ENCODE measurements at regions not wholly inside any gene's neighbourhood (a gene's known extent, or its start where the extent isn't known, plus 50 kb on each side); places are given as distances from the start of the nearest gene placed in this dataset.

DNA sequence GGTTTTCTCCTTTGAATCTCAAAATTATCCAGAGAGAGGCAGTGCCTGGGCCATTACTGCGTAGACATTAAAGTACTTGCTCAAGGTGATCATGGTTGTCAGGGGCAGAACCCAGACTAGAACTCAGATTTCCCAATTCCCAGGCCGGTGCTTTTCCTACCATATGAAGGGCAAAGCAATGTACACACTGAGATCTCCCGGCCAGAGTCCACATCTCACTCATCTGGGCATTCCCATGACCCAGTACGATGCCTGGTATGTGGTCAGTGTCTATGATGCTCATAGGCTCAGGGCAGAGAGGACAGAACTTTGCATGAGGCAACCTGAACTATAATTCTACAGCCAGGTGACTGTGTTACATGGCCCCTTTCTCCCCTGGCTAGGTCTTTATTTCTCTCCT is 531.4 kb downstream of the TDRD15 start:
- no peaks in the 10 kb centered on the region for H3K9me3 ChIP-seq (ENCODE audit: control insufficient read depth in 2 of 2, low read length in 2 of 2)
- H3K9ac ChIP-seq (ENCODE audit: low read depth in 1 of 2, low read length in 2 of 2) = no peak overlapping the region
- H3K36me3 ChIP-seq (ENCODE audit: control insufficient read depth in 2 of 2, insufficient read depth in 2 of 2, low read length in 2 of 2) = no peaks in the 10 kb centered on the region
- H3K27me3 ChIP-seq (ENCODE audit: control insufficient read depth in 2 of 2, insufficient read depth in 2 of 2, low read length in 2 of 2) = no peaks in the 10 kb centered on the region
- no peaks in the 10 kb centered on the region for H3K4me1 ChIP-seq (ENCODE audit: control insufficient read depth in 2 of 2, insufficient read depth in 2 of 2, low read length in 2 of 2)
- no peak overlapping the region for H3K4me3 ChIP-seq (ENCODE audit: low read length in 2 of 2)
- H3K27ac ChIP-seq (ENCODE audit: low read depth in 2 of 2, low read length in 2 of 2) = no peak overlapping the region

DNA sequence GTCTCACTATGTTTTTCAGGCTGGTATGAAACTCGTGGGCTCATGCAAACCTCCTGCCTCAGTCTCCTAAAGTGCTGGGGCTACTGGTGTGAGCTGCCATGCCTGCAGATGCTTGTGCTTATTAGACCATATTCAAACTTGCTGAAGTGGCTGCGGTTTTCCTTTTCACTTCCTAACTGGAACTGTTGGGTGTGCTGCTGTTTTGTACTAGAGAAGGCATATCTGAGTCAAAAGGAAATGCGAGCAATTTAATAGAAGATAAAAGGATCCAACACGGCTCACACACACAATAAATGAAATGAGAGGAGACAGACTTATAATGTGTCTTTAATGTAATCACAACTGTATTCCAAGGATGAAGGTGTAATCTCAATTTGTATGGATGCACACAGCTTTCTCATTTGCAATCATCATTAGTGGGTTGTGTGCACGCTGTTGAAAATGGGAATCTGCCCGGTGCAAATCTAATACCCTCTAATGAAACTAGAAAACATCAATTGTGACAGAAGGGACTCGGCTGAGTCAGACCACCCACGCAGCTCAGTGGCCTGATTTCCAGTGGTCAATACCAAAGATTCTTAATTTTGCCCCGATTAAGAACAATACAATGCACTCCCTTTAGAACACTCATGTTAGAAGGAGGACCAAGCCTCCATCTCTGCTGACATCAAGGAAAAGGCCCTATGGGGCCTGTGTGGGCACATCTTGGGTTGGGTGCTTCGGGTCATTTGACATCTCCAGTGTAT is 532.7 kb downstream of the TDRD15 start:
- Histone ChIP-seq H3K27ac (ENCODE audit: low read depth in 2 of 2, low read length in 2 of 2) (no peak overlapping the region), H3K4me3 (ENCODE audit: low read length in 2 of 2) (no peak overlapping the region), H3K27me3 (ENCODE audit: control insufficient read depth in 2 of 2, insufficient read depth in 2 of 2, low read length in 2 of 2) (no peaks in the 10 kb centered on the region), H3K4me1 (ENCODE audit: control insufficient read depth in 2 of 2, insufficient read depth in 2 of 2, low read length in 2 of 2) (no peaks in the 10 kb centered on the region), H3K36me3 (ENCODE audit: control insufficient read depth in 2 of 2, insufficient read depth in 2 of 2, low read length in 2 of 2) (no peaks in the 10 kb centered on the region), H3K9ac (ENCODE audit: low read depth in 1 of 2, low read length in 2 of 2) (no peak overlapping the region), H3K9me3 (ENCODE audit: control insufficient read depth in 2 of 2, low read length in 2 of 2) (no peaks in the 10 kb centered on the region)

DNA sequence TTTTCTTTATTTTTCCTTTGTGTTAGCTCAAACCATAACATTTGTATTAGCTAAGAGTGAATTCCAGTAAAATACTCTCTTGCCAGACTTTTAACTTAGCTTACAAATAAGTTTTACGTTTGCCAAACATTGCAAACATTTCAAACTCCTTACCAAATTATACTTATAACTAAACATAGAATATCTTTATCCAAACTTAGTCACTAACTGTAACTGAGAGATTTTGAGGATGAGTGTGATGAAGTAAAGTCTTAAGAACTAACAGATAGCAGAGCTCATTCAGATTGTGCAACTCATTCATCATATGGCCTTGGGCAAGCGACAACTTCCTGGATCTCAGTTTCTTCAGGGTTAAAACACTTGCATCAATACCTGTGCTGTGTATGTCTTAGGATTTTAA is 533.7 kb downstream of the TDRD15 start:
- no peaks in the 10 kb centered on the region for H3K36me3 ChIP-seq (ENCODE audit: control insufficient read depth in 2 of 2, insufficient read depth in 2 of 2, low read length in 2 of 2)

DNA sequence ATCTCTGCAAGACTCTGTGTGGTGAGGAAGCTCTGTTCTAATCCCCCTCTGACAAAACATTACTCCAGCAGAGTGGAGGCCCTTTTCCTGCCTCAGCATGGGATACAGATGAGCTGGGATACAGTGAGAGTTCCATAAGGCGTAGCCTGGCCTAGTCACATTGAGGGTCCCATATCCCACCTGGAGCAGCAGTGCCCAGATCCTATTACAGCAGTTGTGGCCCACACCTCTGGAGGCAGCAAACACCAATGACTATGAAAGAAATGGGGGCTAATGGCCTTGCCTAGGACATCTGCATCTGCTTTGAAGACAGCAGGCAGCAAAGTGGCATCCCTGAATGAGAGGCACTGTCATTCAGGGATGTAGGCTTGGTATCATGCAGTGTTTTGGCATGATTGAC is 534.5 kb downstream of the TDRD15 start:
- Histone ChIP-seq H3K4me3 (ENCODE audit: low read length in 2 of 2) (no peak overlapping the region), H3K9me3 (ENCODE audit: control insufficient read depth in 2 of 2, low read length in 2 of 2) (no peaks in the 10 kb centered on the region), H3K9ac (ENCODE audit: low read depth in 1 of 2, low read length in 2 of 2) (no peak overlapping the region), H3K27ac (ENCODE audit: low read depth in 2 of 2, low read length in 2 of 2) (no peak overlapping the region), H3K4me1 (ENCODE audit: control insufficient read depth in 2 of 2, insufficient read depth in 2 of 2, low read length in 2 of 2) (no peaks in the 10 kb centered on the region), H3K27me3 (ENCODE audit: control insufficient read depth in 2 of 2, insufficient read depth in 2 of 2, low read length in 2 of 2) (no peaks in the 10 kb centered on the region), H3K36me3 (ENCODE audit: control insufficient read depth in 2 of 2, insufficient read depth in 2 of 2, low read length in 2 of 2) (no peaks in the 10 kb centered on the region)

More for the DNA sequence above, 533.7 kb downstream of the TDRD15 start:
- H3K4me3 ChIP-seq (ENCODE audit: low read length in 2 of 2) = no peak overlapping the region
- H3K4me1 ChIP-seq (ENCODE audit: control insufficient read depth in 2 of 2, insufficient read depth in 2 of 2, low read length in 2 of 2) = no peaks in the 10 kb centered on the region
- no peaks in the 10 kb centered on the region for H3K9me3 ChIP-seq (ENCODE audit: control insufficient read depth in 2 of 2, low read length in 2 of 2)
- H3K27me3 ChIP-seq (ENCODE audit: control insufficient read depth in 2 of 2, insufficient read depth in 2 of 2, low read length in 2 of 2) = no peaks in the 10 kb centered on the region
- no peak overlapping the region for H3K9ac ChIP-seq (ENCODE audit: low read depth in 1 of 2, low read length in 2 of 2)
- H3K27ac ChIP-seq (ENCODE audit: low read depth in 2 of 2, low read length in 2 of 2) = no peak overlapping the region

DNA sequence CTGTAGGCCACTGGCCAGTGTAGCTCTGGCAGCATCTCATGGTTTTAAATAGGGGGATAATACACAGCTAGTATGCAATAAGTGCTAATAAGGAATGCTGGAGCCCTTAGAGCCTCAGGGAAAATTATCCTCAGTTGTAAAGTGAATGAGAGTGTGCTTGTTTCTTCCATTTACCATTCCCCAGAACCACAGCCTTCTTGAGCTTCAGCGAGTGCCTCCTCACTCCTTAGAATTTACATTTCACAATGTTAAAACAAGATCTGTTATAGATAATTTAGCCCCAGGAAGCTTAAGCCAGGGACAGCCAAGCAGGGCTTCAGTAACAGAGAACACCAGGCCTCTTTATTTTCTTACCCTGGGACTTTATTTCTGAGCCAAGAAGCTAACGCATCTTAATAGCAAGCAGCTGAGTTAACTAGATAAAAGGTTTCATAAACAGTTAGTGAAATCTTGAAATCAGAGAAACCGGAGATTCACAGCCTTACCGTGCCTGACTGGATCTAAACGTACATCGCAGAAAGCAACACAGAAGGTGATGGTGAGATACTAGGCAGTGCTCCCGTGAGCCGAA is 535.2 kb downstream of the TDRD15 start:
- H3K4me1 ChIP-seq (ENCODE audit: control insufficient read depth in 2 of 2, insufficient read depth in 2 of 2, low read length in 2 of 2) = no peaks in the 10 kb centered on the region
- no peaks in the 10 kb centered on the region for H3K9me3 ChIP-seq (ENCODE audit: control insufficient read depth in 2 of 2, low read length in 2 of 2)
- no peak overlapping the region for H3K4me3 ChIP-seq (ENCODE audit: low read length in 2 of 2)
- H3K27me3 ChIP-seq (ENCODE audit: control insufficient read depth in 2 of 2, insufficient read depth in 2 of 2, low read length in 2 of 2) = no peaks in the 10 kb centered on the region
- no peak overlapping the region for H3K27ac ChIP-seq (ENCODE audit: low read depth in 2 of 2, low read length in 2 of 2)
- H3K36me3 ChIP-seq (ENCODE audit: control insufficient read depth in 2 of 2, insufficient read depth in 2 of 2, low read length in 2 of 2) = no peaks in the 10 kb centered on the region
- no peak overlapping the region for H3K9ac ChIP-seq (ENCODE audit: low read depth in 1 of 2, low read length in 2 of 2)

DNA sequence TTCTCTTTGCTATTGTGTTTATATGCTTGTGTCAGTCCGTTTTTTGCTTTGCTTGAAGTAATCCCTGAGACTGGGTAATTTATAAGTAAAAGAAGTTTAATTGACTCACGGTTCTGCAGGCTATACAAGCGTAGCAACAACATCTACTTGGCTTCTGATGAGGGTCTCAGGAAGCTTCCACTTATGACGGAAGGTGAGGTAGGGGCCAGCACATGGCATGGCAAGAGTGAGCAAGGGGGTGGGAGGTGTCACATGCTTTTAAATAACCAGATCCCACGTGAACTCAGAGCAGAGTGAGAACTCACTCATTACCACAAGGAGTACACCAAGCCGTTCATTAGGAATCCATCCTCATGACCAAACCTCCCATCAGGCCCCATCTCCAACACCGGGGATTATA is 540.3 kb downstream of the TDRD15 start:
- H3K9me3 ChIP-seq (ENCODE audit: control insufficient read depth in 2 of 2, low read length in 2 of 2) = no peaks in the 10 kb centered on the region
- H3K27ac ChIP-seq (ENCODE audit: low read depth in 2 of 2, low read length in 2 of 2) = no peak overlapping the region
- H3K4me3 ChIP-seq (ENCODE audit: low read length in 2 of 2) = no peak overlapping the region
- no peaks in the 10 kb centered on the region for H3K36me3 ChIP-seq (ENCODE audit: control insufficient read depth in 2 of 2, insufficient read depth in 2 of 2, low read length in 2 of 2)
- H3K27me3 ChIP-seq (ENCODE audit: control insufficient read depth in 2 of 2, insufficient read depth in 2 of 2, low read length in 2 of 2) = no peaks in the 10 kb centered on the region
- H3K9ac ChIP-seq (ENCODE audit: low read depth in 1 of 2, low read length in 2 of 2) = no peak overlapping the region
- H3K4me1 ChIP-seq (ENCODE audit: control insufficient read depth in 2 of 2, insufficient read depth in 2 of 2, low read length in 2 of 2) = no peaks in the 10 kb centered on the region

DNA sequence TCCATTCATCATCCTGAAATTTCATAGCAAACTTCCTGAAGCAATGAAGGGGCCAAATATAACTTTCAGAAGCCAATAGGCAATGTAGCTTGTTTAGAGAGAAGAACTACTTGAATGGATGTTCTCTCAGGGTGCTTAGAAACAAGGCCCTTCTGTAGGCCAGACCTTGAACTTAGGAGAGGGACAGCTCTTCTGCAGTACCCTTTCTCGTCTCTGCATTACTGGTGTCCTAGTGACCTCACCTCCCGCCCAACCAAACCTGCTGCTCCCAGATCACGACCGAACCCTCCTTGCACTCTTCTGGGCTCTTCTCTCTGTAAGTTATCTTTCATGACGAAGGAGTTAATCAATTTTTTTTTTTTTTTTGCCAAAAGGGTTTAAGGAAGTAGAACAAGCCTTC is 543.9 kb downstream of the TDRD15 start:
- Histone ChIP-seq H3K36me3 (ENCODE audit: control insufficient read depth in 2 of 2, insufficient read depth in 2 of 2, low read length in 2 of 2) (no peaks in the 10 kb centered on the region), H3K27ac (ENCODE audit: low read depth in 2 of 2, low read length in 2 of 2) (no peak overlapping the region), H3K4me3 (ENCODE audit: low read length in 2 of 2) (no peak overlapping the region), H3K9me3 (ENCODE audit: control insufficient read depth in 2 of 2, low read length in 2 of 2) (no peaks in the 10 kb centered on the region), H3K27me3 (ENCODE audit: control insufficient read depth in 2 of 2, insufficient read depth in 2 of 2, low read length in 2 of 2) (no peaks in the 10 kb centered on the region), H3K9ac (ENCODE audit: low read depth in 1 of 2, low read length in 2 of 2) (no peak overlapping the region), H3K4me1 (ENCODE audit: control insufficient read depth in 2 of 2, insufficient read depth in 2 of 2, low read length in 2 of 2) (no peaks in the 10 kb centered on the region)

DNA sequence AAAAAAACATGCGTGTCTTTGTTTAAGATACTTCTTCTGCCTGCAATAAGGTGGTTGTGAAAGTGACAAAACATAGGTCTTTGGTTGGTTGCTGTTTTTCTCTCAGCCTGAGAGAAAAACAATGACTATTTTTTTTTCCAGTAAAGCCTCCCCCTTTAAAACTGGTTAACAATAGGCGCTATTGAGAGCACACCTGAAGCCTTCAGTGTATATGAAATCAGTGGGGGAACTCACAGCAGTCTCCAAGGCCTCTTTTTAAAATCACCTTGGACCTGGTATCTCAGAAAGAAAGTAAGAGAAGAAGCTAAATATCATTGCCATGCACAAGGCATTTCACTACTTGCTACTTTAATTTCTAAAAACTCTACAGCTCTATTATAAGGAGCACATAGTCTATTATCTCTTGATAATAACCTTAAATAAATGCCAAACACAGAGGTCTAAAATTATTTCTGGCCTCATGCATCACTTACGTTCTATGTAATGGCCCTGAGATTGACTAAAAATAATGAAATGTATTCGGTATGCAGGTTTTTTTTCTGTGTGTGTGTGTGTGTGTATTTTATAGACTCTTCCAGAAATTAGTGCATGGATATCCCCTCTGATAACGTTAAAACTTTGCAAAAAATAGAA is 544.4 kb downstream of the TDRD15 start:
- no peaks in the 10 kb centered on the region for H3K9me3 ChIP-seq (ENCODE audit: control insufficient read depth in 2 of 2, low read length in 2 of 2)
- H3K27ac ChIP-seq (ENCODE audit: low read depth in 2 of 2, low read length in 2 of 2) = no peak overlapping the region
- H3K4me1 ChIP-seq (ENCODE audit: control insufficient read depth in 2 of 2, insufficient read depth in 2 of 2, low read length in 2 of 2) = no peaks in the 10 kb centered on the region

DNA sequence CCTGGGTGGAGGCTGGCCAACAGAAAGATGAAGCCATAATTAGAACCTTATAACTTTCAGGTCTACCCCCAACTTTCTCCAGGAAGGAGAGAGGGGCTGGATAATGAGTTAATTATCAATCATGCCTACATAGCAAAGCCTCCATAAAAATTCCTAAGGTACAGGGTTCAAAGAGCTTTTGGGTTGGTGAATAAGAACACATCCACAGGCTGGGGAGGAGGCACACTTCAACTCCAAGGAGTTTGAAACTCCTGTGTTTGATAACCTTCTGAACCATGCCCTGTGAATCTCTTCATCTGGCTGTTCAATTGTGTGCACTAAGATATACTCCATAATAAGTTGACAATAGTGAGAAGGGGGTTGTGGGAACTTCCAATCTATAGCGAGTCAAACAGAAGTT is 552.3 kb downstream of the TDRD15 start:
- Histone ChIP-seq H3K36me3 (ENCODE audit: control insufficient read depth in 2 of 2, insufficient read depth in 2 of 2, low read length in 2 of 2) (no peaks in the 10 kb centered on the region), H3K9ac (ENCODE audit: low read depth in 1 of 2, low read length in 2 of 2) (no peak overlapping the region), H3K4me1 (ENCODE audit: control insufficient read depth in 2 of 2, insufficient read depth in 2 of 2, low read length in 2 of 2) (no peaks in the 10 kb centered on the region), H3K9me3 (ENCODE audit: control insufficient read depth in 2 of 2, low read length in 2 of 2) (no peaks in the 10 kb centered on the region), H3K27me3 (ENCODE audit: control insufficient read depth in 2 of 2, insufficient read depth in 2 of 2, low read length in 2 of 2) (no peaks in the 10 kb centered on the region), H3K27ac (ENCODE audit: low read depth in 2 of 2, low read length in 2 of 2) (no peak overlapping the region), H3K4me3 (ENCODE audit: low read length in 2 of 2) (no peak overlapping the region)

More for the DNA sequence above, 544.4 kb downstream of the TDRD15 start:
- Histone ChIP-seq H3K9ac (ENCODE audit: low read depth in 1 of 2, low read length in 2 of 2) (no peak overlapping the region), H3K4me3 (ENCODE audit: low read length in 2 of 2) (no peak overlapping the region), H3K27me3 (ENCODE audit: control insufficient read depth in 2 of 2, insufficient read depth in 2 of 2, low read length in 2 of 2) (no peaks in the 10 kb centered on the region), H3K36me3 (ENCODE audit: control insufficient read depth in 2 of 2, insufficient read depth in 2 of 2, low read length in 2 of 2) (no peaks in the 10 kb centered on the region)

DNA sequence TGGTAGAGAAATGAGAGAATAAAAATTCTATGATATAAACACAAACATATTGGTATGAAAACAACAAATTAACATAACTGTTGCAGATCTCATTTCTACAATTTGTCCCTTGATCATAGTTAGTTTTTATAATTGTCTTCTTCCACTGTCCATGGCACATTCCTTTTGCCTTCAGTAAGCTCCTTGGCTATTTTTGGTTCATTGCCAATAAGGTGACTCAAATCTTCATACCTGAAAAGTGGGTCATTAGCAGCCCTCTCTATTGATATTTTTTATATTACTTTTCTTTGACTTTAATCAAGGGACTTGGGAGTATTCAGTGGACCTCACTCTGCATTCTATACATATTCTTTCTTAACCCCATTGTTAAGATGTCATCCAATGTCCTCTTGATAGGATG is 552.9 kb downstream of the TDRD15 start:
- Histone ChIP-seq H3K27ac (ENCODE audit: low read depth in 2 of 2, low read length in 2 of 2) (no peak overlapping the region), H3K4me3 (ENCODE audit: low read length in 2 of 2) (no peak overlapping the region), H3K4me1 (ENCODE audit: control insufficient read depth in 2 of 2, insufficient read depth in 2 of 2, low read length in 2 of 2) (no peaks in the 10 kb centered on the region), H3K9ac (ENCODE audit: low read depth in 1 of 2, low read length in 2 of 2) (no peak overlapping the region), H3K9me3 (ENCODE audit: control insufficient read depth in 2 of 2, low read length in 2 of 2) (no peaks in the 10 kb centered on the region), H3K27me3 (ENCODE audit: control insufficient read depth in 2 of 2, insufficient read depth in 2 of 2, low read length in 2 of 2) (no peaks in the 10 kb centered on the region), H3K36me3 (ENCODE audit: control insufficient read depth in 2 of 2, insufficient read depth in 2 of 2, low read length in 2 of 2) (no peaks in the 10 kb centered on the region)

Data from mucosa of rectum (tissue), 2 donors.